COR-L47 (cell line): ENCODE measurements at regions not wholly inside any gene's neighbourhood (a gene's known extent, or its start where the extent isn't known, plus 50 kb on each side); places are given as distances from the start of the nearest gene placed in this dataset.

Experiments used
- DNase-seq: peaks from one replicate; lab custom pipeline; 2025; lab: John Stamatoyannopoulos, UW

DNA sequence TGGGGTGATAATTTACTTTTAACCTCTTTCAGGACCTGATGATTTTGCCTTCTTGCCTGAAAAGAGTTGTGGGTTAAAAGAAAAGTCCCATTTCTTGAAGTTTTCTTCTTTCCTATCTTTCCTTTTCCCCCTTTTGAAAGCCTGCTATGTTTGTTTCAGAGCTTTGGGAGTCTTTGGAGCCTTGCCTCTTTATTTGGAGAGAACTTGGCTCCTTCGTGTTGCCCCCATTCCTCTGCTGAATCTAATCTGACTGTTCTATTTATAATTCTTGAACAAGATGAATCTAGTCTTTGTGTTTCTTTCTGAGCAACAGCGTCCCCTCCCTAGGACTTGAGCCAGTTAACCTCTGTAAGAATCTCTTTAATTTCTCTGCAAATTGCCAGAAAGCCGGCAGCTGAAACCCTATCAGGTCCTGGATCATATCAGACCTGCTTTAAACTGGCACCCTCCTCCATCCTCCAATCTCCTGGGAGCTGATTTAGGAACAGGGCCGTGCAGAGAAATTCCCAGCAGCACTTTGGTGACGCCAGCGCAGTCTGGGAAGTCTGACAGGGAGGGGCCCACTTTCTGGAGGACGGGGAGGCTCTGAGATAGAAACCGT lies 289.1 kb upstream of the SORL1-AS1 start:
- DNase-seq = no peak

DNA sequence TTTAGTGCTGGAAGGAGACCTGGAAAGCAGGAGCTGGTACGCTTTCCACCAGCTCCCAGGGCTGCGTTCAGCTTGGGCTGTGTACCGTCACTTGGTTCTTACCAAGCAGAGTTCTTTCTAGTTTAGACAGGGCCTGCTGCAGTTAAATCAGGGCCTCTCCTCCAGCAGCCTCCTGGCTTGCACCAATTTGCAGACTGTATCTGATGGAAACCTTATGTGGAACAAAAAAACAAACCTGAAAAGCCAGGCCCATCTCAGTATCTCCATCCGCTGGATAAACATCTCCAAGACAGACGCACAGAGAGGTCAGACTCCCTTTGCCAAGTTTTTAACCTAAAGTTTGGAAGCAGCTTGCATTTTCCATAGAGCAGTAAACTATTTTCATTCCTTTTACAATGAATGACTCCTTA lies 288.6 kb upstream of the SORL1-AS1 start:
- no peak for DNase-seq

DNA sequence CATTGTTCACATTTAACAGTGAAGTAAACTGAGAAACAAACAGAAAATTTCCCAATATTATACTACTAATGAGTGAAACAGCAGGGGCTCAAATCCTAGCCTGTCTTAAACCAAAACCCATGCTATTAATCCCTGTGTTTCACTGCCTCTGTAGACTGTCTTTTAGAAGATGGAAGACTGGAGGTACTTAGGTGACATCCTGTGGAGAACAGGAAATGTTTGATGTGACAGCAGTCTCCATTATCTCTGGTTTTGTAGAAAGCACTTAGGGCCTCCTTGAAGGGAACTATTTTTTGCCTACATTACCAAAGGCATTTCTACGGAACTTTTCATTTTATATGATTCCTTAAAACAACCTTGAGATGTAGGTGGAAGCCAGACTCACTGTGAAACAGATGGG lies 288.1 kb upstream of the SORL1-AS1 start:
- DNase-seq = no peak

DNA sequence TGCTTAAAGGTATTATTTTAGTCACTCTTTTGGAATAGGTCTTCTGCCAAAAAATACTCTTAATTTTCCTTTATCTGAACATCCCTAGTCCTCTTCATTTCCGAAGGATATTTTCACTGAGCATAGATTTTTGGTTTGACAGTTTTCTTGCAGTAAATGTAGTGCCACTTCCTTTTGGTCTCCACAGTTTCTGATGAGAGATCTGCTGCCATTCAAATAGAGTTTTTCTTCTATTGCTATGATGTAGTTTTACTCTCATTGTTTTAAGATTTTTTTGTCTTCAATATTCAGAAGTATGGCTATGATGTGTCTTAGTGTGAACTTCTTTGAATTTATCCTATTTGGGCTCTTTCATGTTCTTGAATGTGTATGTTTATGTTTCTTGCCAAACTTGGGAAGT lies 281.1 kb upstream of the SORL1-AS1 start:
- DNase-seq = no peak

DNA sequence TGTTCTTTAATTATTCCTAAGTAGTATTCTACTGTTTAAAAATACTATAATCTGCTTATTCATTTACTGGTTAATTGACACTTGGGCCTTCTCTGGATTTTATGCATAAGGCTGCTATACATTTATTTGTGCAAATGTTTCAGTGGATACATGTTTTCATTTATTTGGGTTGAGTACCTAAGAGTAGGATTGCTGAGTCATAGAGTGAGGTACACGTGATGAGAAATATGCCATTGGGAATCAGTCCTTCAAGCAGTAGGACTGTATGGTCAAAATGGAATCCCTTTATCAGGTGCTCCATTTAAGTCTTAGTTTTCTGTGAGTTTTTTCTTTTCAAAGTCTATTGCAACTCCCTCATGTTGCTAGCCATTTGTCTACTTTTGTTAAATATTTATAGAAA lies 275.2 kb upstream of the SORL1-AS1 start:
- no peak for DNase-seq

DNA sequence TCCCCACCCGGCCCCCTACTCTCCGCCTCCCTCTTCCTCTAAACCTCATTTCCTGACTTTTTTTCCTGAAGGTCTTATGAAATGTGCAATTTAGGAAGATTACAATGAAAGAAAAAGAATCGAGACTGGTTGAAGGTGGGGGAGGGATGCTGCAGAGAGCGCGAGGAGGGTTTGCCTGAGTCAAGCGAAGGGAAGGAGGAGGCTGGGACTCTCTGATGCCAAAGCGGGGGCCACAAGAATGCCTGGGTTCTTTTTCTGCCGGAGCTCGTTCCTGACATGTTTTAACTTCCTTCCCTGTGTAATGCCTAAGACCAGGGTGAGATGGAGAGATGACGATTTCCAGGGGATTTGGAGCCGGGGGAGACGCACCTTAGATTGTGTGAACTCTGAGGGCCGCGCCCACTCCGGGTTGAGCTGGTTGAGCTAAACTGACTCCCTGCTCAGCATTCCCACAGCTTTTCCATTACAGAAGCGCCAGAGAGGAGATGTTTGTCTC lies 270.5 kb upstream of the SORL1-AS1 start:
- peak; percentile 19 for DNase-seq

DNA sequence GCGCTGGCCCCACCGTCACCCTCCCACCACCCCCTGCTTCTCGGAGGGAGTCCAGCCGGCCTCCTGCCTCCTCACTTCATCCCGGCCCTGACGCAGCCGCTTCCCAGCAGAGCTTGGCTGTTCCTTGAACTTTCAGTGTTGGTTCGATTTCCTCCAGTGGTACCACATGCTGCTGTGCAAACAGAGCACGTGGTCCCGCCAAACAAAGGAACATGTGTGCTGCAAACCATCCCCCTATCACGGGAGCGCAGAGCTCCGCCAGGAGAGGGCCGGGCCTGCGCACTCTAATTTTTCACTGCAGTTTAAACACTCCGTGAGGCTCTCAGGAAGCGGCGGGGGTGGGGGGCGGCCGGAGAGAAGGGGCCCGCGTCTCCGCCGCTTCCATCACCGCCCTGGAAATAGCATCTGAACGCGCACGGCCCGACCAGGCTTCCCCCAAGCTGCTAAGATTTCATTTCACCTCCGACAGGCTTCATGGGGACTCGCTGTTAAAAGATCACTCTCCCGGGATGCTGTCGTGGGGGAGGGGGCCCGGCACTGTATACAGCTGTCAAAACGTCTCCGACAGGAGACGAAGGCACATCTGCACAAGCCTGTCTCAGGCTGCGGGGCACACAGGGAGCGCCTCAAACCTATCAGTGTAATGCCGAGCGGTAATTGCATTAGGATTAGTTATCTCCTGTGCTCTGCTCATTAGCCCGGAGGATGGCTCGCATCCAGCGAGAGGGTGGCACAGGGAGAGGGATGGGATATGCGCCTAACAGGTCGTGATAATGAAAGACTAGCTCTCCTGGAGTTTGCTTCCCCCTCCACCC lies 269.9 kb upstream of the SORL1-AS1 start:
- peak; percentile 95 for DNase-seq

DNA sequence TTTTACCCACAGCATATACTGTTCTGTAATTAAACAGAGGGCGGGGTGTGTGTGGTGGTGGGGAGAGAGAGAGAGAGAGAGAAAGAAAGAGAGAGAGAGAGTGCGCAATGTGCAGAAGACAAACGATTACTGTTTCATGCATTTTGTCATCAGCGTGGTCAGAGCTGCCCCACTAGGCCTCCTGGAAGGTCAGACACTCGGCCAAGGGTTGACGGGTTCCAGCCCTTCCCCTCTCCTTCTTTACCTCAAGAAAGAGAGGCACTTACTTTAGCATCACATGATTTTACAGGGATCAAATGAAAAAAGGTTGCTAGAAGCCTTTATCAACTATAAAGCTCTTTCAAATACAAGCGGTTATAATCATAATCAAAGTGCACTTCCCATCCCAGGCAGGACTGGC lies 269.2 kb upstream of the SORL1-AS1 start:
- DNase-seq = no peak

DNA sequence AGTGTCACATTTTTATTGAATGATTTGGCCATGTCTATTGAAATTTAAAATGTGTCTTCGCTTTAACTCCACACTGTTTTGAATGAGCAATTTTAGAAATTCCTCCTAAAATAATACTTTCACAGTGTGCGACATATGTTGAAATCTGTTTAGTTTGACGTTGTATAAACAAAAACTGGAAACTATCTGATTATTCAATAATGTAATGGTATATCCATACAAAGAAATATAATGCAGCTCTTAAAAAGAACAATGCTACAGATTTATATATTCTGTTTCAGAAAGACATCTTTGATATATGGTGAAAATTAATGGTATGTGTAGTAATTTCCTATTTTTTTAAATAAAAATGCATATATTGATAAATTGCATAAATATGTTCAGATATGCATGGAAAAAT lies 268.7 kb upstream of the SORL1-AS1 start:
- DNase-seq = no peak

DNA sequence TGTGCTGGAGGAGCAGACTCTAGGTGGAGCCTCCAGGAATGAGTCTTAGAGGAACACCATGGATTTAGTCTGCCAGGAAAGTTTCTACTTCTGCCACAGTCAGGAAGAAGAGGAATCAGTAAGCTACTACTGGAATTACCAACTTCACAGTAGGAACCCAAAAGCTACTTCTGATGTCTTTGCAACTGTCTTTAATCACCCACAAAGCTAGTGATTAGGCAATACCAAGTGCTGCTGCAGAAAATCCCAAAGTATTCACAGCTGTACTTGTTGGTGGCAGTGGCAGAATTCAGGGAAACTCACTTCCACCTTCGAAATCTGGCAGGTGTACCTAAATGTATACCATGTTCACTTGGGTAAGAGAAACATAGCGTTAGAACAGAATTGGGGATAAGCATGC lies 264.5 kb upstream of the SORL1-AS1 start:
- DNase-seq = no peak

DNA sequence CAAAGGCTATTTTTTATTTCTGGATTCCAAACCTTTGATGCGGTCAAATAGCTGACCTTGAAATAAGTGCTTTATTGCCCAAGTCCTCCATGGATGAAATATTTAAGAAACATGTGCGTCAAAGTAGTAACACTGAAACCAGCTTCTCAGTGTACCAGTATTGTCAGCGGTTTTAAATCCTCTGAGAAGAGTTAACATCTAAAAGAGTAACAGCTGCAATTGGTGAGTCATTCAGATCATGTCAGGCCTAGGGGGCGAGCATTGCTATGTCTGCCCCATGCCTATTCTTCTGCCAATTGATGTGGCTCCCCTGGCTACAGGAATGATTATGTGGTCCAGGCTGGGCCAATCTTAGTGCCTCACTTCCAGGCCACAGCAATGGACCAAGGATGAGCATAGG lies 263.3 kb upstream of the SORL1-AS1 start:
- DNase-seq = no peak

DNA sequence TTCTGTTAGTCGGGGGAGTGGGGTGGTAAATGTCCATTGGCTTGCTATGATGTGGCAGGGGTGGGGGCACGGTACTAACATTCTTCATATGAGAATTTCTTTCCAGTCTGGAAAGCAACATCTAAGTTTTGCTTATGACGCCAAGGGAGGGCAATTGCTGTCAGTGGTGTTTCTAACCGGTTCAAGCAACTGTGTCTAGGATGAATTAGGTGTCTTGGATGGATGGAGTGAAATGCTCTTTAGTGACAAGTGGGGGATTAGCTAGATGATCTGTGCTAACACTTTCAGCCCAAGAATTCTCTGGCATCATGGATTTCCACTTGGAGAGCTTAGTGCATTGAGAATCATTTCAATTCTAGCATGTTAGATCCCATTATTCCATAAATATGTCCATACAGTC lies 262.6 kb upstream of the SORL1-AS1 start:
- DNase-seq = no peak

DNA sequence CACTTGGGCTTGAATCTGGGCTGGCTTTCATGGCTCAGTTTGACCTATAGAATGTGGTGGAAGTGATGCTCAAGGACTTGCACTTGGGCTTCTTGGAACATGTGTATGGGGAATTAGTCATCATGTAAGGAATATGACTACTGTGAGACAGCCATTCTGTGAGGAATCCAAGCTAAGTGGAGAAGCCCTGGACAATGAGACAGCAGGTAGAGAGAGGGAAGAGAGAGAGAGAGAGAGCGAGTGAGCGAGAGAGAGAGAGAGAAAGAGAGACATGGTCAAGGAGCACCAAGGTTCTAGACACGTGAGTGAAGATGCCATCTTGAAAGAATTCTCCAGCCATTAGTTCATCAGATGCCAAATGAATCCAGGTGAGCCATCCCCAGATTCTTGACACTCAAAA lies 261.6 kb upstream of the SORL1-AS1 start:
- DNase-seq = no peak

DNA sequence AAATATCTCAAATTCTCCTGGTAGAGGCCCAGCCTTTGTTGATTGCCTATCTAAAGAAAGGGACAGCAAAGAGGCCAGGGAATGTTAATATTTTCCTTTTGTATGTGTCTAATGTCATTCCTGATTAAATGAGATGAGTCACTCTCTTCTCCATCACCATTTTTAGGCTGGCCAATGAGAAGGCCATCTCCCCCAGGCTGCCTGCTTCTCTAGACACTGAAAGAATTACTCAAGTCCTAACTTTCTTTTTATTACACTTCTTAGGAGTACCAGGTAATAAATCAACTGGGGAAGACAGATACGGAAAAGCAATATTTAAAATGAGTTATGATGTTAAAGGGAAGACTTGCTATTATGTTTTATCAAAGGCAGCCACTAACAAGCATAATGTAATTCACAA lies 259.2 kb upstream of the SORL1-AS1 start:
- DNase-seq = no peak

DNA sequence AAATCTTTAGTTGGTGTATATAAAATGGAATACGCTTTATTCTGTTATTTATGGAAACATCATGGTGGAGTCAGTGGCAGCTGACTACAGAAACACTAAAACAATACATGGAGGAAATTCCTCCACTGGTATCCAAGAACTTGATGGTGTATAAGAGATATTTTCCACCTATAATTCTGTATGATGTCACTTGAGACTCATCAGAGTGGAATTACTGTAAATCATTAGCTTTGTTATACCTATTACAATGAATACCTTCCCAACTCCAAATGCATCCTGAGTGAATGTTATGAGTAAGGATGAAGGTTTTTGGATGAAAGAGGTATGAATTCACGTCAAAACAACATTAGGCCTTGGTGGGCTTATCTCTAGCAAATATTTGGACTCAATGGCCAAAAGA lies 258.5 kb upstream of the SORL1-AS1 start:
- DNase-seq = no peak

DNA sequence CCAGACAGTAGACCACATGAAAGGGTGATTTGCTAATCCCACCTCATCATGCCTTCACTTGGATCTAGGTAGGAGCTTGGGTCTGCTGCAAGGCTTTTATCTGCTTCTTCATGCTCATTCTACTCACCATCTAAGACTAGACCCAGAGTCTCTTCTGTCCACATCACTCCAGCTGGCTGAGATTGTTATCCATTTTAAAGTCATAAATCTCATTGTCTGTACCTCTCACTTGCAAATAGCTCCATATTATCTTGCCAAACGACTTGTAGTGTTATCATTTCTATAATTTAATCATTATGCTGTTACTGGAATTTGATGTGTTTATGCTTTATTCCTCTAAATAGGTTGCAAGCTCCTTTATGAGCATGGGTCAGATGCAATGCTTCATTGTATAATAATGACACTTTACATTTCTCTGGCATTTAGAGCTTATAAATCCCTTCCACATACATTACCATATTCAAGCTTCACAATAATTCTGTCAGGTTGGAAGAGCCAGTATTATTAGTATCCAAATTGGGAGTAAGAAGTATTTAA lies 254.2 kb upstream of the SORL1-AS1 start:
- no peak for DNase-seq

DNA sequence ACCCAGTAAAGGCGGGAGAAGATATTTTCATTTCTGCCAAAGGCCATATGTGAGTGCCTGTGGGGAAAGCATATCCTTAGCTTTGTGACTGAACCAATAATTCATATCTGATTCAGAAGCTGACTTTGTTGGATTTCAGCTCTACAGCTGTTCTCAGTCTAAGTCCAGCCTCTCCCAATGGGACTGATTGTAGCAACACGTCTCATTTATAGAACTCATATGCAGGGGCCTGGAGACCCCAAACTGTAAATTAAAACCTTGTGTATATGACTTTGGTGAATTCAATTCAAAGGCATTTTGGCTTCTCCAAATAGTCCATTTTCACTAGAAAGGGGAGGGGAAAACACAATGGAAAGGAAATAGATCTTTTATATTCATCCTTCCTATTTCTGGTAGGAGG lies 250.4 kb upstream of the SORL1-AS1 start:
- no peak for DNase-seq

DNA sequence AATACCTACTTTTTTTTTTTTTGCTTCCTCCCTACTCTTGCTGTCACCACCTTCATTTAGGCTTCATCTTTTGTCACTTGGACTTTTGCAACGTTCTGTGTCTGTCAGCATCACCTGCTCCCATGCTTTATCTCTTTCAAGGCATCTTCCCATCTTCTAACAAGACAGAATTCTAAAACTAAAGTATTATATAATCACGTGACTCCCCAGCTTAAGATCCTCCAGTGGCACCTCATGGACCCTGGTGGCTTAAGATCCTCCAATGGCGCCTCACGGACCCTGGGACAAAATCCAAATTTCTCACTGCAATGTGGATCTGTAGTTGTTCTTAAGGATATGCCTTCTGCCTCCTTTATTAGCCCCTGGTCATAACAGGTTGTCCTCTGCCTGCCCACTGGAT lies 248.2 kb upstream of the SORL1-AS1 start:
- no peak for DNase-seq

DNA sequence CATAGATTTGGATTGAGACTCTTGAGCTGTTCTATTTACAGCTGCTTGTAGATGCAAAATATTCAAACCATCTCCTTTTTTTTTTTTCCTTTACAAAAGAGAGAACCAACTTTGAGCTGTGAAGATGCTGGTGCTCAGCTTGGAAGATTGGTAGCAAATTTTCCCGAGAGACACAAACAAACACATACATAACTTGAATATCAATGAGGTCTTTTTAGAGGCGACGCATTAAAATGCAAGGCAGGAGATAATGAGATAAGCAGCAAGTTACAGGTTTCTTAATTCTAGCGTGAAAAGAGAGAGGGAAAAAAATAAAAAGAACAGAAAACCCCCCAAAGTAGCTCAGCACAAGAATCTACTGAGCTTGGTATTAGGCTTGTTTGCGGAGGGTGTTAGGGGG lies 247.0 kb upstream of the SORL1-AS1 start:
- no peak for DNase-seq

DNA sequence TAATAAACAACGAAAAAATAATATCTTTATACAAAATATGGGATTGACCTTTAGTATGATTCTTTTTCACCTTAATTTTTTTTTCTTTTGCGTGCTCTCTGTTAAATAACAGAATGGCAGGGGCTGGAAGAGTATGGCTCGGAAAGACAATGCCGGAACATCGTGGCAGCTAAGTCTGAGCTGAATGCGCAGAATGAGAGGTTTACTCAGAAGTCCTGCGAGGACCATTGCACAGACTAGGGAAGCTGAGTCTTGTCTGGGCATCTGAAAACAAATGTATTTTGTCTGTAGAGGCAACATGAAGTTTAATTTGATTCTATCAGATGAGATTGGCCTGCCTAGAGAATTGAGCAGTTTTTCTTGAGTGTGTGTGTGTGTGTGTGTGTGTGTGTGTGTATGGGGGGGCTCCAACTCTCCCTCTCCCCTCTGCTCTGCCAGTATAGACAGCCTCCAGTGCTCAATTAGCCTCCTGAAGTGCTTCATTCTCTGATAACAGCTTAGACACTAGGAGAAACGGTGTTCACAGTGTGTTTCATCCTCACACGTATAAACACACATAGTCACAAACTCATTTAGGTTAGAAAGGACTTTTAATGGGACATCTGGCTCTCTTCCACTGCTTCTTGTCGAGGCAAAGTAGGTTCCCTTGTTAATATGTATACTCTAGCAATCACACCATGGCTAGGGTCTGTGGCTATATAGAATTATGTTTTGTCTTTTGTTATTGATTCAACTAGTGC lies 244.3 kb upstream of the SORL1-AS1 start:
- no peak for DNase-seq

DNA sequence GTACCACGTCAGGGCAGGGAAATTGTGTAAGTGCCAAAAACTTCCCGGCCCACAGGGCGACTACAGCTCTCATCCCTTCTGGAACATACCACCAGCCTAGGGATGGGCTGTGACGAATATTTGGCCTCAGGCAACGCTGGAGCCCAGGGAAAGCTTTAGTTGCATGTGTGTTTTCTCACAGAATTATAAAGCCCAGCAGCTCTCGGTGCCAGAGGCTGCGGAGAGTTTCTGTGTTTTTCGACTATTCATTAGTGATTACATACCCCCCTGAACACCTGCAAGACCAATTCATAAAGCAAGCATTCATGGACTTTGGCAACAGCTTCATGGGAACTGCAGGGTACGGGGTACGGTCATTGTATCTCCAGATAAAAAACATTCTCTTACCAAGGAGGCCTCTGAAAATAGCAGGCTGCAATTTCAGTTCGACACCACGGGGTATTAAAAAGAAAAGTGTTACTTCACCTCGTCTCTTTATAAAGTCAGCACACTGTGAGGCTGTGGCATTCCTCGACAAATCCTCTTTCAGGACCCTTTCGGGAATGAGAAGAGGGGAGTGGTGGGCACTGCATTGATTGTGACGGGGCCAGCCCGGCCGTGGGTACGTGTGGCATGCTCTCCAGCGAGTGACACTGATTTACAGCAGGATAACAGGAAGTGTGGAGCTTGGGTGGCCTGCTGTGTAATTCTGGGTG lies 243.6 kb upstream of the SORL1-AS1 start:
- no peak for DNase-seq

DNA sequence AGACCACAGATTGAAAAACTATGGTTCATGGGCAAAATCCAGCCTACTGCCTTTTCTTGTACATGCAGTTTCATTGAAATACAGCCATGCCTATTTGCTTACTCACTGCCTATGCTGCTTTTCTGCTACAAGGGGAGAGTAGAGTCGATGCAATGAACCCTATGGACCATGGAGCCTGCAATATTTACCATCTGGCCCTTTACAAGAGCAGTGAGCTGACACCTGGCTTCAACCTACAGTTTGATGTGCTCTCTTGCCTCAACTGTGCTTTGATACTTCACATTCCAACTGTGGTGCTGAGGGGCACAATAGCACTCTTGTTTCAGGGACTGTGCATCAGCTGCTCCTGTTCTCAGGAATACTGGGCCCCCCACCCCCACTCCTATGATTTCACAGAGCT lies 239.5 kb upstream of the SORL1-AS1 start:
- DNase-seq = no peak
